22Rv1 (cell line): ENCODE measurements at regions not wholly inside any gene's neighbourhood (a gene's known extent, or its start where the extent isn't known, plus 50 kb on each side); places are given as distances from the start of the nearest gene placed in this dataset.

Source experiments
- H3K27ac ChIP-seq: fragments of 450-650 bp; 2 replicates; pipeline ENCODE4 v1.5.1; 2017
- CTCF ChIP-seq: fragments of 450-650 bp; IDR thresholded peaks from 2 replicates; pipeline ENCODE4 v1.5.1; 2017; ENCODE audit warnings: mild to moderate bottlenecking
- ZFX ChIP-seq: fragments of 450-650 bp; IDR thresholded peaks from 2 replicates; pipeline ENCODE4 v1.6.1; 2017; ENCODE audit warnings: antibody characterized with exemption, borderline replicate concordance

DNA sequence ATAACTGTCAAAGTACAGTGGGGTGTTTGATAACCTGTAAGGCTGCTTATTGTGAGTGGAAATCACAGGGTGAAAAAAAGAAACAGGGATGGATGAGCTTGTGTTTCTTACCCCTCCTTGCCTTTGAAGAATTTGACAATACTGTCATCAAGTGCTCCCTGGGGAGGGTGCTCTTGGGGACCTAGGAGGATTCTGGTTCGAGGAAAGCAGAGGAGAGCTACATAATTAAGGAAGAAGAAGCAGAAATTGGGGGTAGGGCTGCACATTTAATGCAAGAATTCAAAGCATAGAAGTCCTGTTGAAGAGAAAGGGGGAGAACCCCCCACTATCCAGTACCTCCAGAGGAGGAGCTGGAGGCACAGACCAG, 208.1 kb upstream of the PHYHIPL start:
- TF ChIP-seq CTCF (no peak), ZFX (no peak)
- no peak overlapping the region for H3K27ac ChIP-seq

DNA sequence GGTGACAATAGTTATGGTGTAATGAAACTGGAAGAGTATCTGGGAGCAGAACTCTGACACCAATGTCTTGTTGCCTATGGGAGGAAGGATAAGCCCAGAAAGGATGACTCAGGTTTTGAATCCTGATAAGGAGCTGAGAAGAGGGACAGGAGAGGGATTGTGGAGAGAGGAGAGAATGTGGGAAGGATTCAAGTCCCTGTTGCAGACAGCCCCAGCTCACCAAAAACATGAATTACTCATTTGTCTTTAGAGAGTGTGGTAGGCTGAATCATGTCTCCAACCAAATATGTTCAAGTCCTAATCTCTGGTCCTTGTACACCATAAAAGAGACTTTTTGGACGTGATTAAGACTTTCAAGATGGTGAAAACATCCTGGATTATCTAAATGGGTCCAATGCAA, 206.9 kb upstream of the PHYHIPL start:
- TF ChIP-seq CTCF (no peak), ZFX (no peak)
- H3K27ac ChIP-seq, result no peak overlapping the region

- no peak overlapping the region for H3K27ac ChIP-seq
- no peak for TF ChIP-seq ZFX
- TF ChIP-seq CTCF, result no peak
Observed at GRCh38 chr10:58970160-58970915, 206.1 kb upstream of the PHYHIPL start.

- no peak for TF ChIP-seq ZFX
- no peak for TF ChIP-seq CTCF
- no peak overlapping the region for H3K27ac ChIP-seq
Observed at GRCh38 chr10:58971211-58971610, 205.2 kb upstream of the PHYHIPL start.

DNA sequence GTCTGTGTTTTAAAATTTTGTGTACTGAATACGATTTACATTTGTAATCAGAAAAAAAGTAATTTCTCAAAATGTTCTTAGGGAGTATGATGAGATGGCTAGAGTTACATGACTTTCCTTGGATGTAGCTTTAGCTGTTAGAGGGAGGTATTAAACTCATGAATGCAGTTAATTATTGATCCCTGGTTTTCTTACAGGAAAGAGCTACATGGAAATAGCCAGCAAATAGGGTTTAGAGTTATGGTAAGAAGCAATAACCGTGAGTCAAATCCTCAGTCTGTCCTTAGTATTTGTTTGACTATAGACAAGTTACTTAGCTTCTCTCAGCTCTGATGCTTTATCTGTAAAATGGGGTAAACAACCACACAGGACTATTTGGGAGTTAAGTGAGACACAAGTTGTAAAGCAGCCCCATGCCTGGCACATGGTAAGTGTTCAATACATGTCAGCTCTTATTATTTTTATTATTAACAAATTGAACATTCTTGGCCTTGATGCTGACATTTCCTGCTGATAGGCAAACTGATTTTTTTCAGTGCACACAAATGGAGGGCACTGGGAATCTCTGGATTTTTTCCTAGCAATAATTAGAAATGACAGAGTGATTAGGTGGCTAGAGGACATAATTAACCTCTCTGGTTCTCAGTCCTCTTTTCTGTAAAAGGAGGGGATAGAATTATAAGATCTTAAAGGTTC, 204.5 kb upstream of the PHYHIPL start:
- TF ChIP-seq ZFX (no peak), CTCF (no peak)
- no peak overlapping the region for H3K27ac ChIP-seq

GRCh38 chr10:58972576-58973234, 203.7 kb upstream of the PHYHIPL start:
- no peak for TF ChIP-seq ZFX
- no peak for TF ChIP-seq CTCF
- no peak overlapping the region for H3K27ac ChIP-seq

DNA sequence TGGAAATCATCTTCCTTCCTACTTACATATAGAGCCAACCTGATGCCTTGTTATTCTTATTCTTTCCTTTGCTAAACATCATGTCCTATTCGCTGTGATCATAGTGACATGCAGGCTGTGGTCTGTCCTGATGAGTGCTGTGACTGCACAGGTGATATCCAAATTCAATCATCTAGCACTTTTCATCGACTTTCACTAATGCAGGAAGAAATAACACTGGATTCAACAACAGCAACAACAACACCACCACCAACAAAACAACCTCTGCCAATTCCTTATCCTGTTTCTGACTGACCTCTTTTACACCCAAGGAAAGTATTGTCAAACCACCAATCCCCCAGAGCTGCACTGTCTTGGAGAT, 203.2 kb upstream of the PHYHIPL start:
- H3K27ac ChIP-seq, result no peak overlapping the region
- no peak for TF ChIP-seq CTCF
- no peak for TF ChIP-seq ZFX
